ENCODE measurements at regions not wholly inside any gene's neighbourhood (a gene's known extent, or its start where the extent isn't known, plus 50 kb on each side); places are given as distances from the start of the nearest gene placed in this dataset.

GRCh38 chr5:91438871-91439270 lies 55.8 kb upstream of the ARRDC3 start:
- Mint-ChIP-seq H3K9me3 (ENCODE audit: insufficient read depth) (peaks cover under 1% of the 10 kb centered on the region), H3K4me3 (no peak overlapping the region), H3K27me3 (no peaks in the 10 kb centered on the region), H3K4me1 (peaks cover 9% of the 10 kb centered on the region), H3K27ac (no peak overlapping the region)
- no peak overlapping the region for H2AFZ ChIP-seq (ENCODE audit: insufficient read depth, low read depth, low read length, poor library complexity, severe bottlenecking)
- TF ChIP-seq EZH2 (IDR thresholded peaks at IDR 0.05; ENCODE audit: borderline replicate concordance, insufficient read depth, low read depth, low read length, poor library complexity, severe bottlenecking) (no peak), CTCF (IDR thresholded peaks at IDR 0.05) (no peak)
- H3K4me1 ChIP-seq (ENCODE audit: control insufficient read depth in 2 of 2, insufficient read depth in 2 of 2, low read length in 2 of 2): peaks cover 0 to 9% of the 10 kb centered on the region in 2 donors
- no peaks in the 10 kb centered on the region for H3K9me3 ChIP-seq (ENCODE audit: control extremely low read depth in 1 of 3, control insufficient read depth in 2 of 3, insufficient read depth in 1 of 3, low read length in 2 of 3)
- POLR2A ChIA-PET: no interaction called here
- no CpG with 5 or more reads among the region's 1 CpG for WGBS (ENCODE audit: insufficient coverage)
- CTCF ChIA-PET: no interaction called here
- DNase-seq: no peak
- H3K27ac ChIP-seq (ENCODE audit: low read length in 2 of 2): no peak overlapping the region
- H4K20me1 ChIP-seq (ENCODE audit: control insufficient read depth, insufficient read depth, low read length, poor library complexity, severe bottlenecking): no peaks in the 10 kb centered on the region
- H3K4me3 ChIP-seq (ENCODE audit: control extremely low read depth in 1 of 5, extremely low read depth in 1 of 5, insufficient read depth in 1 of 5, low read depth in 2 of 5, low read length in 4 of 5): no peak overlapping the region
- intact Hi-C loops (cut with micrococcal nuclease): no loop called here
- no peaks in the 10 kb centered on the region for H3K27me3 ChIP-seq (replicated peaks in 1 of 4; ENCODE audit: control extremely low read depth in 1 of 4, control insufficient read depth in 3 of 4, insufficient read depth in 4 of 4, low read length in 3 of 4)
- H3K4me2 ChIP-seq (replicated peaks; ENCODE audit: low read depth, low read length, poor library complexity, severe bottlenecking): no peak overlapping the region
- H3K9ac ChIP-seq (ENCODE audit: low read length): no peak overlapping the region
- ATAC-seq (ENCODE audit: low read depth): no peak
- H3K36me3 ChIP-seq (replicated peaks in 1 of 2; ENCODE audit: control extremely low read depth in 1 of 2, control insufficient read depth in 1 of 2, extremely low read depth in 1 of 2, insufficient read depth in 2 of 2, low read length in 1 of 2): no peaks in the 10 kb centered on the region
- H3K79me2 ChIP-seq (ENCODE audit: control insufficient read depth, insufficient read depth, low read length): no peaks in the 10 kb centered on the region

- Histone ChIP-seq H3K27ac (ENCODE audit: low read length in 2 of 2) (no peak overlapping the region), H3K4me2 (replicated peaks; ENCODE audit: low read depth, low read length, poor library complexity, severe bottlenecking) (no peak overlapping the region), H3K36me3 (replicated peaks in 1 of 2; ENCODE audit: control extremely low read depth in 1 of 2, control insufficient read depth in 1 of 2, extremely low read depth in 1 of 2, insufficient read depth in 2 of 2, low read length in 1 of 2) (no peaks in the 10 kb centered on the region), H3K9me3 (ENCODE audit: control extremely low read depth in 1 of 3, control insufficient read depth in 2 of 3, insufficient read depth in 1 of 3, low read length in 2 of 3) (no peaks in the 10 kb centered on the region), H3K4me1 (ENCODE audit: control insufficient read depth in 2 of 2, insufficient read depth in 2 of 2, low read length in 2 of 2) (peaks cover 4 to 13% of the 10 kb centered on the region in 2 donors), H4K20me1 (ENCODE audit: control insufficient read depth, insufficient read depth, low read length, poor library complexity, severe bottlenecking) (no peaks in the 10 kb centered on the region), H3K27me3 (replicated peaks in 1 of 4; ENCODE audit: control extremely low read depth in 1 of 4, control insufficient read depth in 3 of 4, insufficient read depth in 4 of 4, low read length in 3 of 4) (no peaks in the 10 kb centered on the region), H2AFZ (ENCODE audit: insufficient read depth, low read depth, low read length, poor library complexity, severe bottlenecking) (no peak overlapping the region), H3K4me3 (ENCODE audit: control extremely low read depth in 1 of 5, extremely low read depth in 1 of 5, insufficient read depth in 1 of 5, low read depth in 2 of 5, low read length in 4 of 5) (no peak overlapping the region), H3K9ac (ENCODE audit: low read length) (no peak overlapping the region), H3K79me2 (ENCODE audit: control insufficient read depth, insufficient read depth, low read length) (no peaks in the 10 kb centered on the region)
- POLR2A ChIA-PET: no interaction called here
- intact Hi-C loops (cut with micrococcal nuclease): no loop called here
- CTCF ChIA-PET: interaction anchor here (3.7 kb wide), 1 partner anchor 16 kb away, joined by 21 read pairs; no protein-coding TSS in a partner anchor
- Mint-ChIP-seq H3K4me3 (no peak overlapping the region), H3K9me3 (ENCODE audit: insufficient read depth) (peaks cover 4% of the 10 kb centered on the region), H3K27ac (no peak overlapping the region), H3K4me1 (peaks cover 13% of the 10 kb centered on the region), H3K27me3 (no peaks in the 10 kb centered on the region)
- WGBS (ENCODE audit: insufficient coverage): no CpG with 5 or more reads among the region's 3 CpGs
- no peak for DNase-seq
- ATAC-seq (ENCODE audit: low read depth): no peak
- TF ChIP-seq CTCF (IDR thresholded peaks at IDR 0.05) (no peak), EZH2 (IDR thresholded peaks at IDR 0.05; ENCODE audit: borderline replicate concordance, insufficient read depth, low read depth, low read length, poor library complexity, severe bottlenecking) (no peak)
These were observed 53.1 kb upstream of the ARRDC3 start for GRCh38 chr5:91436241-91436640.

Measured in B cell (primary cell).